Fibroblast of skin of back (primary cell): ENCODE measurements at regions not wholly inside any gene's neighbourhood (a gene's known extent, or its start where the extent isn't known, plus 50 kb on each side); places are given as distances from the start of the nearest gene placed in this dataset.
A peak's percentile ranks its signal among the peaks of the same experiment; 100 is the strongest.
"Not testable (repeated sequence)": the region's sequence is repeated elsewhere in the genome, so short reads cannot be mapped to it uniquely, and the experiment has no call there.

ENCODE experiments used
- DNase-seq: peaks from one replicate; pipeline ENCODE4 v3.0.0-alpha.2; 2013

GRCh38 chr9:78383130-78383529 lies 86.2 kb downstream of the PSAT1 start:
- peak; percentile 85 for DNase-seq

- no peak for DNase-seq
Observed at GRCh38 chr9:78386348-78386747, 89.4 kb downstream of the PSAT1 start.

- DNase-seq: no peak
Observed at GRCh38 chr9:78386773-78387172, 89.8 kb downstream of the PSAT1 start.

- no peak for DNase-seq
Observed at GRCh38 chr9:78393340-78393739, 96.4 kb downstream of the PSAT1 start.

GRCh38 chr9:78393932-78394331 lies 97.0 kb downstream of the PSAT1 start:
- DNase-seq: no peak

GRCh38 chr9:78396087-78396486 lies 99.2 kb downstream of the PSAT1 start:
- DNase-seq: no peak

GRCh38 chr9:78397045-78397444 lies 100.1 kb downstream of the PSAT1 start:
- DNase-seq: no peak

- DNase-seq: no peak
Observed at GRCh38 chr9:78397454-78397853, 100.5 kb downstream of the PSAT1 start.

GRCh38 chr9:78399153-78399552 lies 102.2 kb downstream of the PSAT1 start:
- no peak for DNase-seq

GRCh38 chr9:78400496-78400895 lies 103.6 kb downstream of the PSAT1 start:
- DNase-seq: no peak

GRCh38 chr9:78405461-78405860 lies 108.5 kb downstream of the PSAT1 start:
- DNase-seq: no peak

GRCh38 chr9:78406146-78406545 lies 109.2 kb downstream of the PSAT1 start:
- DNase-seq: peak; percentile 17

- DNase-seq: no peak
Observed at GRCh38 chr9:78406933-78407332, 110.0 kb downstream of the PSAT1 start.

GRCh38 chr9:78407636-78408312 lies 110.8 kb downstream of the PSAT1 start:
- DNase-seq: no peak

GRCh38 chr9:78408388-78408787 lies 111.5 kb downstream of the PSAT1 start:
- DNase-seq: no peak

- not testable (repeated sequence) for DNase-seq
Observed at GRCh38 chr9:78409928-78410510, 113.1 kb downstream of the PSAT1 start.

- DNase-seq: no peak
Observed at GRCh38 chr9:78422309-78422708, 125.4 kb downstream of the PSAT1 start.

- no peak for DNase-seq
Observed at GRCh38 chr9:78424299-78424698, 127.4 kb downstream of the PSAT1 start.

- no peak for DNase-seq
Observed at GRCh38 chr9:78428640-78429039, 131.7 kb downstream of the PSAT1 start.

- DNase-seq: no peak
Observed at GRCh38 chr9:78430387-78430786, 133.5 kb downstream of the PSAT1 start.

- DNase-seq: not testable (repeated sequence)
Observed at GRCh38 chr9:78431039-78431438, 134.1 kb downstream of the PSAT1 start.

- DNase-seq: no peak
Observed at GRCh38 chr9:78436873-78437272, 139.9 kb downstream of the PSAT1 start.

GRCh38 chr9:78437296-78437695 lies 140.4 kb downstream of the PSAT1 start:
- no peak for DNase-seq

GRCh38 chr9:78437806-78438205 lies 140.9 kb downstream of the PSAT1 start:
- DNase-seq: no peak

- DNase-seq: no peak
Observed at GRCh38 chr9:78438211-78438610, 141.3 kb downstream of the PSAT1 start.
